ENCODE measurements at regions not wholly inside any gene's neighbourhood (a gene's known extent, or its start where the extent isn't known, plus 50 kb on each side); places are given as distances from the start of the nearest gene placed in this dataset.

DNA sequence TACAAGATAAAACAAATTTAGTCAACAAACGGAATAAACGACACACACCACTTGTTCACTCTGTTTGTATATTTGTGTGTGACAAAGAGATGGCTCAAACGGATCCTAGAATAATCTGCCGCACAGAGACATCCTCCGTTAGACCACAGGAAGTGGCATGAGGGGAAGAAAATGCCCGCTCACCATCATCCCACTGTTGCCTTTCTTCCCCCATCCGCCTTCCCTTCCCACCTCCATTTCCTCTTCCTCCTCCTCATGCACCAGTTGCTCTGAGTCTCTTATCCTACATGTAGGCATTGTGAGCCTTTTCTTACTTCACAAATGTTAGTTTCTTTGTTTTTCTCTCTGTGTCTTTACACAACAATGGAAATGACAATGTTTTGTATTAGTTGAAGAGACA lies 228.5 kb upstream of the SMIM21 start:
- no peaks in the 10 kb centered on the region for H3K36me3 Mint-ChIP-seq (ENCODE audit: low read depth, unreplicated experiment)
- H3K9me3 Mint-ChIP-seq (ENCODE audit: unreplicated experiment) = peaks cover 3% of the 10 kb centered on the region
- peaks cover 34% of the 10 kb centered on the region for H3K4me1 Mint-ChIP-seq (ENCODE audit: unreplicated experiment)
- peaks cover under 1% of the 10 kb centered on the region for H3K27me3 Mint-ChIP-seq (ENCODE audit: unreplicated experiment)
- peak; percentile 26 for DNase-seq (ENCODE audit: low spot score)
- TF ChIP-seq, protein P1, sequence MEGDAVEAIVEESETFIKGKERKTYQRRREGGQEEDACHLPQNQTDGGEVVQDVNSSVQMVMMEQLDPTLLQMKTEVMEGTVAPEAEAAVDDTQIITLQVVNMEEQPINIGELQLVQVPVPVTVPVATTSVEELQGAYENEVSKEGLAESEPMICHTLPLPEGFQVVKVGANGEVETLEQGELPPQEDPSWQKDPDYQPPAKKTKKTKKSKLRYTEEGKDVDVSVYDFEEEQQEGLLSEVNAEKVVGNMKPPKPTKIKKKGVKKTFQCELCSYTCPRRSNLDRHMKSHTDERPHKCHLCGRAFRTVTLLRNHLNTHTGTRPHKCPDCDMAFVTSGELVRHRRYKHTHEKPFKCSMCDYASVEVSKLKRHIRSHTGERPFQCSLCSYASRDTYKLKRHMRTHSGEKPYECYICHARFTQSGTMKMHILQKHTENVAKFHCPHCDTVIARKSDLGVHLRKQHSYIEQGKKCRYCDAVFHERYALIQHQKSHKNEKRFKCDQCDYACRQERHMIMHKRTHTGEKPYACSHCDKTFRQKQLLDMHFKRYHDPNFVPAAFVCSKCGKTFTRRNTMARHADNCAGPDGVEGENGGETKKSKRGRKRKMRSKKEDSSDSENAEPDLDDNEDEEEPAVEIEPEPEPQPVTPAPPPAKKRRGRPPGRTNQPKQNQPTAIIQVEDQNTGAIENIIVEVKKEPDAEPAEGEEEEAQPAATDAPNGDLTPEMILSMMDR (IDR thresholded peaks at IDR 0.05; ENCODE audit: unreplicated experiment) = no peak
- H3K4me3 Mint-ChIP-seq (ENCODE audit: unreplicated experiment) = peak overlapping the region; percentile 7
- H3K27ac Mint-ChIP-seq (ENCODE audit: unreplicated experiment) = peak overlapping the region; percentile 88

DNA sequence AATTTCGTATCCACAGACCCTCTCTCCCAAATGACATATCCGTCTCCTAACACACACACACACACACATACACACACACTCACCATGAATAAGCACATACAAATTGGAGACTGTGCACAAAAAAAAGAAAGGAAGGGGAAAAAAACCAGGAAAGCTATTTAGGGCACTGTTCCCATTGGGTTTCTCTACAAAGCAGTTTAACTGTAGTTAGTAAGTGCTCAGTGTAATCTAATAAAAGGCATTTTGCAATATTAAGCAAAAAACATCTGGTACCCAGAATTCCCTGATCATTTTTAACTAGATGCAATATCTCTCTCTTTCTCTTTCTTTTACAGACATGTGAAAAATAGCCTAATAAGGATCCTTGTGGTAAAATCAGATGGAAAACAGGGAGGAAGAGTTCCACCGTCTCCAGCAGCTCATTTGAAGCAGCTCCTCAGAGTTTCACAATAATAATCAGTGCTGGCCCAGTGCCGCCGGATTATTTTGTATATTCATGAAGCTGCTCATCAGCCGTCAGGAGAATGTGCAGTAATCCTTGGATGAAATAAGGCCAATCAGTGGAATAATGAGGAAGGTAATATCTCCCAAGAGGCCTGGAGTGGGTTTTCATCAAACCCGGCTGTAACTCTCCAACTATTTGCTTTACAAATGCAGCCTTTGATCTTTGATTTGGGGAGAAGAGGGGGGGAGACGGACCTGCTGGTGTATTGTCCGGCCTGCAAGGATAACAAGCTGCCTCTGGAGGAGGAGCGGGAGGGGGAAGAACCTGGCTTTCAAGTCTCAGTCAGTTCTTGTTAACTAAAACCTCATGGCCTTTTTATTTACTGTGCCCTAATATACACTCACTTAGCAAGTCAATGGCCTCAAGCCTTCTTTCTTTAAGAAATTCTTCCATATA lies 227.6 kb upstream of the SMIM21 start:
- TF ChIP-seq, protein P1 (IDR thresholded peaks at IDR 0.05; ENCODE audit: unreplicated experiment) = no peak
- H3K4me1 Mint-ChIP-seq (ENCODE audit: unreplicated experiment) = peaks cover 34% of the 10 kb centered on the region
- no peak overlapping the region for H3K4me3 Mint-ChIP-seq (ENCODE audit: unreplicated experiment)
- peak overlapping the region; percentile 85 for H3K27ac Mint-ChIP-seq (ENCODE audit: unreplicated experiment)
- no peak for DNase-seq (ENCODE audit: low spot score)
- H3K36me3 Mint-ChIP-seq (ENCODE audit: low read depth, unreplicated experiment) = no peaks in the 10 kb centered on the region
- H3K27me3 Mint-ChIP-seq (ENCODE audit: unreplicated experiment) = no peaks in the 10 kb centered on the region
- H3K9me3 Mint-ChIP-seq (ENCODE audit: unreplicated experiment) = no peaks in the 10 kb centered on the region

DNA sequence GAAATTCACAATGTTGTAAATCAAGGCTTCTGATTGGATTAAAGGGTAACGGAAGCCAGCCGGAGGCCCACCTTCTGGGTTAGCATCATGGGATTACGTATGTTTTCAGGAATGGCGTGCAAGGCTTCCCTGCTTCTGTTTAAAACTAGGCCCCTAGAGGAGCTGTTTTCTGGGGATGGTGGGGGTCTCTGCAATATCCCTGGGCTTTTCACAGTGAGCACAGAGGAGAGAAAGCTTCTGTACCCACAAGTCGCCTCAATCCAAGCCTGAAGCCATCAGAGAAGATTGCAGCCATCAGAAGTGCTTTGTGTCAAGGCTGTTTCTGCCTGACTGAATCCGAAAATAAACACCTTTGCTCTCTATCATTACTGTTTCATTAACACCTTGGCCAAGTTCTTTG lies 226.9 kb upstream of the SMIM21 start:
- no peak overlapping the region for H3K4me3 Mint-ChIP-seq (ENCODE audit: unreplicated experiment)
- no peak for DNase-seq (ENCODE audit: low spot score)
- H3K4me1 Mint-ChIP-seq (ENCODE audit: unreplicated experiment) = peaks cover 34% of the 10 kb centered on the region
- TF ChIP-seq, protein P1 (IDR thresholded peaks at IDR 0.05; ENCODE audit: unreplicated experiment) = no peak
- no peaks in the 10 kb centered on the region for H3K36me3 Mint-ChIP-seq (ENCODE audit: low read depth, unreplicated experiment)
- no peaks in the 10 kb centered on the region for H3K9me3 Mint-ChIP-seq (ENCODE audit: unreplicated experiment)
- H3K27ac Mint-ChIP-seq (ENCODE audit: unreplicated experiment) = peak overlapping the region; percentile 25
- no peaks in the 10 kb centered on the region for H3K27me3 Mint-ChIP-seq (ENCODE audit: unreplicated experiment)

DNA sequence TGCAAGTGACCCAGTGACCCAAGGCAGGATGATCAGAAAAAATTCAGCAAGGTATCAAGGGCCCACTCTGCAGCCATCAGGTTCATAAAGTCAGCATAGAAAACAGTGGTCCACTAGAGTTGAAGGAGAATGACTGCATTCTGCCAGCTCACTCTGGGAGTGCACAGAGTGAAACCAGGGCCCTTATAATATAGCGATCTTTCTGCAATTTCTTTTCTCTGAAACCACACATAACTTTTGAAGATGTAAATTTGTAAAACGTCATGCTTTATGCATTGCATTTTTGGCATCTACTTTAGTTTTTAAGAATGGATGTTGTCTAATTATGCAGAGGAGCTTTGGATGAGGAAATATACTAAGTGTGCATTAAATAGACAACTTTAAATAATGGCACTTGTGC lies 225.0 kb upstream of the SMIM21 start:
- H3K4me1 Mint-ChIP-seq (ENCODE audit: unreplicated experiment) = peaks cover 35% of the 10 kb centered on the region
- TF ChIP-seq, protein P1 (IDR thresholded peaks at IDR 0.05; ENCODE audit: unreplicated experiment) = no peak
- no peaks in the 10 kb centered on the region for H3K9me3 Mint-ChIP-seq (ENCODE audit: unreplicated experiment)
- H3K27ac Mint-ChIP-seq (ENCODE audit: unreplicated experiment) = no peak overlapping the region
- peaks cover 4% of the 10 kb centered on the region for H3K36me3 Mint-ChIP-seq (ENCODE audit: low read depth, unreplicated experiment)
- no peak for DNase-seq (ENCODE audit: low spot score)
- H3K27me3 Mint-ChIP-seq (ENCODE audit: unreplicated experiment) = no peaks in the 10 kb centered on the region
- no peak overlapping the region for H3K4me3 Mint-ChIP-seq (ENCODE audit: unreplicated experiment)

DNA sequence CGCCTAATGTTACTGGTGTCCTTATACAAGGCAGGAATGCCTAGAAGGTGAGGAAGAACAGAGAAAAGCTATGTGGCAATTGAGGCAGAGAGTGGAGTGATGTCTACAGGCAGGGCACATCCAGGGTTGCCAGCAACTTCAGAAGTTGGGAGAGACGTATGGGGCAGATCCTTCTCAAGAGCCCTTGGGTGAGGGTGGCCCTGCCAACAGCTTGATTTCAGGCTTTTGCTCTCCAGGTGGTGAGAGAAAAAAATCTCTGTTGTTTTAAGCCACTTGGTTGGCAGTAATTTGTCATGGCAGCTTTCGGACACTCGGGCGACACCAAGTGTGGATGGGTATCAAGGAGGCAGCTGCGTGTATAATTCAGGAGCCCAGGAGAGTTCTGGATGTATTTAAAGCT lies 217.4 kb upstream of the SMIM21 start:
- Mint-ChIP-seq H3K36me3 (ENCODE audit: low read depth, unreplicated experiment) (peaks cover 10% of the 10 kb centered on the region), H3K9me3 (ENCODE audit: unreplicated experiment) (no peaks in the 10 kb centered on the region), H3K27me3 (ENCODE audit: unreplicated experiment) (peaks cover 6% of the 10 kb centered on the region), H3K4me1 (ENCODE audit: unreplicated experiment) (peaks cover 16% of the 10 kb centered on the region), H3K4me3 (ENCODE audit: unreplicated experiment) (no peak overlapping the region), H3K27ac (ENCODE audit: unreplicated experiment) (no peak overlapping the region)
- TF ChIP-seq, protein P1 (IDR thresholded peaks at IDR 0.05; ENCODE audit: unreplicated experiment) = no peak
- DNase-seq (ENCODE audit: low spot score) = no peak

Data from endothelial cell (in vitro differentiated cells).